DMS 273 (cell line): ENCODE measurements at regions not wholly inside any gene's neighbourhood (a gene's known extent, or its start where the extent isn't known, plus 50 kb on each side); places are given as distances from the start of the nearest gene placed in this dataset.

Source experiments
- DNase-seq: peaks from one replicate; lab custom pipeline; 2025; ENCODE audit not compliant: unreplicated experiment; lab: John Stamatoyannopoulos, UW

DNA sequence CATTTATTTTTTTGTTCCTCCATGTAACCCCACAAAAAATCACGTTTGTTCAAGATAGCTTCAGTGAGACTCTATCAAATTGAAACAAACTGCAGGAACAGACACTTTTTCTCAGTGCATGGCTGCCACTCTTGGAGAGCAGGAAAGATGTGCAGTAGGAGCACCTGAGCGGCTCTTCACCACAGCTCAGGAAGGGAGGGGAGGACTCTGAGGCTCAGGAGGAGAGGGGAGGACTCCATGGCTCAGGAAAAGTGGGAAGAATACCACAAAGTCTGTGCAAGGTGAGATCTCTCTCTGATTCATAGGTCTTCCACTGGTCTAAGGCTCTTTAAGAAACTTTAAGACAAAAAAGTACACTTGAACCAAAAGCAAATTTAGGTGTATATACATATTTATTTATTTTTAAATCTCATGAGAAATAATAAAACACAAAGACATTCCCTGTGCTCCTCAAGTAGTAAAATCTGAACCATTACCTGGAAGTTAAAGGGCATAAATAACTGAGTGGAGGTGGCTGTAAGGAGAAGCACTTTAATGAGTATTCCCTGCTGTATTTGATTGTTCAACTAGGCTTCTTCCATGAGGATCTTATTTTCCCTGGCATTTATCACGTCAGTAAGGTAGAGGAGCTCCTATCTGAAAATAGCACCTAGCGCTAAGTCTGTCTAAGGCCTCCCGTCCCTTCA is 69.2 kb upstream of the CCN6 start:
- DNase-seq = no peak

GRCh38 chr6:111985202-111985731 is 68.6 kb upstream of the CCN6 start:
- DNase-seq = no peak

GRCh38 chr6:111986651-111987050 is 67.3 kb upstream of the CCN6 start:
- DNase-seq = no peak

- DNase-seq = peak; percentile 45
Observed at GRCh38 chr6:111987295-111987694, 66.6 kb upstream of the CCN6 start.

DNA sequence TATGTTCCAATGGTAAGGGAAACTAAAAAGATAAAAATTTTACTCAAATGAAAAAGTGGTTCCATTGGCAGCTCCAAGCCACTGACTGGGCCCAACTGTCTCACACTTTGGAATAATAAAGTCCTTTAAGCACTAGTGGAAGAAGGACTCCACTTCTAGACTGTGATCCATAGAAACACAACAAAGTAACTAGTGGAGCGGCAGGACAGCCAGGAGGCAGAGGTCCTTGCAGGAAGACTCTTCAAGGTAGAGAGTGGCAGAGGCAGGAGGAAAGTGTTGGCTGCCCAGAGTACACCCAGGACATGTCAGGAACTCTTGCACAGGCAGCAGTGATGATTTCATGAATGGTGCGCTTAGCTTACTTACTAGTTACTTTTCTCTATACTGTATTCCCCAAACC is 65.0 kb upstream of the CCN6 start:
- DNase-seq = no peak

GRCh38 chr6:111989743-111990142 is 64.2 kb upstream of the CCN6 start:
- no peak for DNase-seq

GRCh38 chr6:111990214-111990613 is 63.7 kb upstream of the CCN6 start:
- DNase-seq = no peak

- DNase-seq = no peak
Observed at GRCh38 chr6:111992851-111993250, 61.1 kb upstream of the CCN6 start.

DNA sequence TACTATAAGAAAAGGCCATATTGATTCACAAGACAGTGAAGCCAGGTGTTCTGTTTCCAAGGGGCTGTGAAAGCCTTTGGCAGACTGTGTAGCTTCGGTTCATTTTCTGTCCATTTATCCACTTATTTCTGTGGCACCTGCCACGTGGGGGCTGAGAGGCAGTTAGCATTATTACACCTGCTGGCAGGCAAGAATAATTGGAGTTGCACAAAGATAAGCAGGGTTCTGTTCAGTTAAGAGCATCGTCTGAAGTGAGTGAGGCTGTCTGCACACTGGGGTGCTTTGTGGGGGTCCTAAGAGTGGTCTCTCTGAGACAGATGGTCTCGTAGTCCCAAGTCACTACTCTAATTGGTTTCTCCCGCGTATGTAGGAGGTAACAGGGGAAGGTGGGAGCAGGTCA is 60.6 kb upstream of the CCN6 start:
- peak; percentile 20 for DNase-seq

- no peak for DNase-seq
Observed at GRCh38 chr6:111994791-111995190, 59.1 kb upstream of the CCN6 start.

DNA sequence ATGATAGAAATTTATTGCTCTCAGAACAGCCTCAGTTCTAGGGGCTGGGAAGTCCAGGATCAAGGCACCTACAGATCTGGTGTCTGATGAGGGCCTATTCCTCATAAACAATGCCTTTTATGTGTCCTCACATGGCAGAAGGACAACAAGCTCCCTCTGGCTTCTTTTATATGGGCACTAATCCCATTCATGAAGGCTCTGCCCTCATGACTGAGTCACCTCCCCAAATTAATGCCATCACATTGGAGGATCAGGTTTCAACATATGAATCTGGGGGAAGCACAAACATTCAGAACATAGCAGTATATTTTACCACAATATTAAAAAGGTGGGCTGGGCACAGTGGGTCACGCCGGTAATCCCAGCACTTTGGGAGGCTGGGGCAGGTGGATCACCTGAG is 58.5 kb upstream of the CCN6 start:
- peak; percentile 38 for DNase-seq

DNA sequence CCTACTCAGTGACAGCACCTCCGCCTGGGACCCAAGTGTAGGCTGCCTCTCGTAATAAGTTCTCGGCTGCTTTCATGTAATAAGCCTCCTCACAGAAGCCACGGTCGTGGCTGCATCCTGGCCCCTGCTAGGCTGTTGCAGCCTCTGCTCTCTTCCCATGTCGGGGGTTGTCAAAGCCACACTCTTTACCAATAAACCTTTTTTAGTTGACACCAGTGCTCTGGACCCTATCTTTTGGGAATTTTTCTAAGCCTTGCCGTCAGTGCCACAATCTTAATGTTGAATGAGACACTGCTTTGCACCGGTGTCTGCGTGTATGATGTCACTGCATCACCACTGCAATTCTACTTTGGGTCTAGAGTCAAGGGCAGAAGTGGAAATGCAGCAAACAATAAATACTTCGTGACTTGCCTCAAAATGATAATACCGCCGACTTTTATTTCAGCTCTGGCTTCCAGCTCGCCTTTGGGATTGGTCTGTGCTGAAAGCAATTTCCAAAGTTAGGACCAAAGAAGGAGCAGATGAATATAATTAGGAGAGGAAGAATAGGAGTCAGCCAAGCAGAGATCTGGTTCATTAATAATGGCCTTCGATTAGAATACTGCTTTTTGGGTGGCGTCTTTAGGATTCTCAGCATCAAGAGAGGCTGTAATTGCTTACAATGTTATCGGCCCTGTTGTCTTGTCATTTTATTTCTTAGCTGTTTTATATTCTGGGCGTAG is 57.6 kb upstream of the CCN6 start:
- peak; percentile 10 for DNase-seq

- peak; percentile 90 for DNase-seq
Observed at GRCh38 chr6:111997078-111997852, 56.6 kb upstream of the CCN6 start.

DNA sequence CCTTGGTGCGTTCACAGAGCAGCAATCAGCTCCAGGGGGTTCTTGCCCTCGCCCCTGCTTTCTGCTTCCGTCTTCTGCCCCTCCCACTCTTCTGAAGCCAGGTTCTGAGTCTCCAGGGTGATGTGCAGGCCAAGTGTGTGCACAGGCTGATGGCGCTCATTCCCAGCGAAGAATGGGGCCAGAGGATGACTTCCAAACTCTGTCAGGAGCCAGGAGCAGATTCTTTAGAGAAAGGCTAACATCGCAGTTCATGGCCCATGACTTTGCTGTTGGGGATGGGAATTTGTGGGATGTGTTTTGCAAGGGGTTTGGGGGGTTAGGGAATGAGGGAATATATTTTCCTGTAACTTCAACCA is 56.1 kb upstream of the CCN6 start:
- no peak for DNase-seq

DNA sequence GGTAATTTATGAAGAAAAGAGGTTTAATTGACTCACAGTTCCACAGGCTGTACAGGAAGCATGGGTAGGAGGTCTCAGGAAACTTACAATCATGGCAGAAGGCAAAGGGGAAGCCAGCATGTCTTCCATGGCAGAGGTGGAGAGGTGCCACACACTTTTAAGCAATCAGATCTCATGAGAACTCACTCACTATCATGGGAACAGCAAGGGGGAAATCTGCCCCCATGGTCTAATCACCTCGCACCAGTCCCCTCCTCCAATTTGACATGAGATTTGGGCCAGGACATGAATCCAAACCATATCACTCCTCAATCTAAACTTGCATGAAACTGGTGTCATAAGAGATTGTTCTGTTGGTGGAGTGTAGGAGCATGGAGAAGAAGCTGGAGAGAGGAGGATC is 51.6 kb upstream of the CCN6 start:
- DNase-seq = no peak
